ENCODE measurements at regions not wholly inside any gene's neighbourhood (a gene's known extent, or its start where the extent isn't known, plus 50 kb on each side); places are given as distances from the start of the nearest gene placed in this dataset.
"Not testable (repeated sequence)": the region's sequence is repeated elsewhere in the genome, so short reads cannot be mapped to it uniquely, and the experiment has no call there.

GRCh38 chr2:122750095-122750494 is 994.6 kb downstream of the TSN start:
- DNase-seq: no peak

- no peak for DNase-seq
Measured at GRCh38 chr2:122750808-122751207, 995.4 kb downstream of the TSN start.

- no peak for DNase-seq
Measured at GRCh38 chr2:122753336-122753735, 997.9 kb downstream of the TSN start.

- DNase-seq: no peak
Measured at GRCh38 chr2:122754561-122754960, 999.1 kb downstream of the TSN start.

- DNase-seq: no peak
Measured at GRCh38 chr2:122755281-122755780, 999.9 kb downstream of the TSN start.

- DNase-seq: no peak
Measured at GRCh38 chr2:122758967-122759366, 1003.5 kb downstream of the TSN start.

GRCh38 chr2:122764014-122764413 is 1008.6 kb downstream of the TSN start:
- no peak for DNase-seq

- DNase-seq: no peak
Measured at GRCh38 chr2:122780251-122780650, 1024.8 kb downstream of the TSN start.

GRCh38 chr2:122794100-122794499 is 1038.6 kb downstream of the TSN start:
- DNase-seq: no peak

- no peak for DNase-seq
Measured at GRCh38 chr2:122795763-122796162, 1040.3 kb downstream of the TSN start.

GRCh38 chr2:122799391-122799790 is 1043.9 kb downstream of the TSN start:
- DNase-seq: no peak

- DNase-seq: no peak
Measured at GRCh38 chr2:122800781-122801180, 1045.3 kb downstream of the TSN start.

GRCh38 chr2:122804494-122804893 is 1049.0 kb downstream of the TSN start:
- DNase-seq: no peak

GRCh38 chr2:122805346-122805745 is 1049.9 kb downstream of the TSN start:
- DNase-seq: no peak

- DNase-seq: no peak
Measured at GRCh38 chr2:122808286-122808969, 1053.0 kb downstream of the TSN start.

- DNase-seq: not testable (repeated sequence)
Measured at GRCh38 chr2:122812214-122812613, 1056.8 kb downstream of the TSN start.

- no peak for DNase-seq
Measured at GRCh38 chr2:122815120-122815519, 1059.7 kb downstream of the TSN start.

GRCh38 chr2:122816803-122817202 is 1061.4 kb downstream of the TSN start:
- no peak for DNase-seq

GRCh38 chr2:122822319-122822718 is 1066.9 kb downstream of the TSN start:
- DNase-seq: no peak

GRCh38 chr2:122830157-122830556 is 1074.7 kb downstream of the TSN start:
- DNase-seq: no peak

- no peak for DNase-seq
Measured at GRCh38 chr2:122831649-122832048, 1076.2 kb downstream of the TSN start.

GRCh38 chr2:122843503-122843902 is 1088.1 kb downstream of the TSN start:
- no peak for DNase-seq

GRCh38 chr2:122851161-122851560 is 1095.7 kb downstream of the TSN start:
- DNase-seq: no peak

GRCh38 chr2:122851972-122852531 is 1096.6 kb downstream of the TSN start:
- no peak for DNase-seq

GRCh38 chr2:122856696-122857095 is 1101.2 kb downstream of the TSN start:
- DNase-seq: no peak
